GM12878 (cell line): ENCODE measurements at regions not wholly inside any gene's neighbourhood (a gene's known extent, or its start where the extent isn't known, plus 50 kb on each side); places are given as distances from the start of the nearest gene placed in this dataset.

Experiments used
- CTCF ChIP-seq, 3 experiments: IDR thresholded peaks in 2 of 3; conservative IDR thresholded peaks in 1 of 3; 2 replicates each; pipeline ENCODE4 v1.5.1; 2011; ENCODE audit warnings: low read depth in 3 of 3, low read length in 3 of 3, mild to moderate bottlenecking in 3 of 3, control low read depth in 2 of 3, moderate library complexity in 2 of 3, inconsistent platforms in 1 of 3, mixed read lengths in 1 of 3; ENCODE audit not compliant: control insufficient read depth in 2 of 3, insufficient read depth in 1 of 3; ENCODE audit errors: extremely low read depth in 1 of 3
- KDM1A ChIP-seq: fragments of 200-600 bp; sonication (generic); IDR thresholded peaks from 2 replicates; pipeline ENCODE4 v1.6.1; 2016; ENCODE audit warnings: borderline replicate concordance
- POLR2A ChIP-seq: IDR thresholded peaks from 2 replicates; pipeline ENCODE4 v1.6.1; 2011; ENCODE audit warnings: low read depth, mild to moderate bottlenecking, low read length

- TF ChIP-seq KDM1A = no peak
- no peak for TF ChIP-seq CTCF (IDR thresholded peaks at IDR 0.05 in 2 of 3, conservative IDR thresholded peaks at IDR 0.05 in 1 of 3; ENCODE audit: control insufficient read depth in 2 of 3, extremely low read depth in 1 of 3, insufficient read depth in 1 of 3, low read depth in 3 of 3, low read length in 3 of 3)
- TF ChIP-seq POLR2A = no peak
Observed at GRCh38 chr2:106667478-106668070, 180.4 kb downstream of the CD8B2 start.
